ENCODE measurements at regions not wholly inside any gene's neighbourhood (a gene's known extent, or its start where the extent isn't known, plus 50 kb on each side); places are given as distances from the start of the nearest gene placed in this dataset.

DNA sequence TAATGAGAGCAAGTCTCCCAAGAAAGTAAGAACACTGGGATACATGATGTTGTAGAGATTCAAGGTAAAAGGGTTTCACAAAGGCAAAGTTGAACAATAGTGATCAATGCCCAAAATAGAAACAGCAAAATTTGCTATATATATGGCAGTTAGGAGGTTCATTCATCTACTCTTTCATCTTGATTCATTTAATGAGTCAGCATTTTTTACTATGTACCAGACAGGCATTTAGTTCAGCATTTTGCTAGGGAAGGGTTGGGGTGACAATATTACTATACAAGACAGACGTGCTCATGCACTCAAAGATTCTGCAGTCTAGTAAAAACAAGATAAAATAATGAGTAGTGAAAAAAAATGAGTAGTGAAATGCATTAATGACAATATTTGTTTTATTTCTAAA is 264.9 kb upstream of the LMO3 start:
- Histone ChIP-seq H3K27ac (no peak overlapping the region), H3K9me3 (peaks cover 0 to 5% of the 10 kb centered on the region in 2 donors), H3K27me3 (no peaks in the 10 kb centered on the region), H3K4me1 (no peaks in the 10 kb centered on the region), H3K36me3 (no peaks in the 10 kb centered on the region), H3K4me3 (no peak overlapping the region)
- DNase-seq (ENCODE audit: low spot score) = no peak
- TF ChIP-seq, protein P1, sequence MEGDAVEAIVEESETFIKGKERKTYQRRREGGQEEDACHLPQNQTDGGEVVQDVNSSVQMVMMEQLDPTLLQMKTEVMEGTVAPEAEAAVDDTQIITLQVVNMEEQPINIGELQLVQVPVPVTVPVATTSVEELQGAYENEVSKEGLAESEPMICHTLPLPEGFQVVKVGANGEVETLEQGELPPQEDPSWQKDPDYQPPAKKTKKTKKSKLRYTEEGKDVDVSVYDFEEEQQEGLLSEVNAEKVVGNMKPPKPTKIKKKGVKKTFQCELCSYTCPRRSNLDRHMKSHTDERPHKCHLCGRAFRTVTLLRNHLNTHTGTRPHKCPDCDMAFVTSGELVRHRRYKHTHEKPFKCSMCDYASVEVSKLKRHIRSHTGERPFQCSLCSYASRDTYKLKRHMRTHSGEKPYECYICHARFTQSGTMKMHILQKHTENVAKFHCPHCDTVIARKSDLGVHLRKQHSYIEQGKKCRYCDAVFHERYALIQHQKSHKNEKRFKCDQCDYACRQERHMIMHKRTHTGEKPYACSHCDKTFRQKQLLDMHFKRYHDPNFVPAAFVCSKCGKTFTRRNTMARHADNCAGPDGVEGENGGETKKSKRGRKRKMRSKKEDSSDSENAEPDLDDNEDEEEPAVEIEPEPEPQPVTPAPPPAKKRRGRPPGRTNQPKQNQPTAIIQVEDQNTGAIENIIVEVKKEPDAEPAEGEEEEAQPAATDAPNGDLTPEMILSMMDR (IDR thresholded peaks at IDR 0.05) = no peak

DNA sequence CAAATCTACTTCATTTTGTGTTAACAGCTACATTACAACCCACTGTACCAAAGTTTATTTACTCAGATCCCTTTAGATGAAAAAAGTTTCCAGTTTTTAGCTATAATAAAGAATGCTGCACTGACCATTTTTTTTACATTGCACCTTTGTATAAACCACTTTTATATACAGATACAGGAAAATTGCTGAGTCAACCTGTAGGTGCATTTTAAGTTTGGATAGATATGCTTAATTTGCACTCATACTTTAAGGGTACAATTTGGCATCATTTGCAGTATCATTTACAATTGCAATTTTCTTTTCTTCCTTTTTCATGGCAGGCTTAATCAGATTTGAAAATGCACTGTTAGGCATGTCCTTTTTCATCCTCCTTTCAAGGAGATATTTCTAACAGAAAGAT is 257.8 kb upstream of the LMO3 start:
- no peak for DNase-seq (ENCODE audit: low spot score)
- H3K9me3 ChIP-seq = no peaks in the 10 kb centered on the region
- TF ChIP-seq, protein P1 (IDR thresholded peaks at IDR 0.05) = no peak
- no peaks in the 10 kb centered on the region for H3K4me1 ChIP-seq
- no peak overlapping the region for H3K27ac ChIP-seq
- no peak overlapping the region for H3K4me3 ChIP-seq
- H3K36me3 ChIP-seq = no peaks in the 10 kb centered on the region
- no peaks in the 10 kb centered on the region for H3K27me3 ChIP-seq

DNA sequence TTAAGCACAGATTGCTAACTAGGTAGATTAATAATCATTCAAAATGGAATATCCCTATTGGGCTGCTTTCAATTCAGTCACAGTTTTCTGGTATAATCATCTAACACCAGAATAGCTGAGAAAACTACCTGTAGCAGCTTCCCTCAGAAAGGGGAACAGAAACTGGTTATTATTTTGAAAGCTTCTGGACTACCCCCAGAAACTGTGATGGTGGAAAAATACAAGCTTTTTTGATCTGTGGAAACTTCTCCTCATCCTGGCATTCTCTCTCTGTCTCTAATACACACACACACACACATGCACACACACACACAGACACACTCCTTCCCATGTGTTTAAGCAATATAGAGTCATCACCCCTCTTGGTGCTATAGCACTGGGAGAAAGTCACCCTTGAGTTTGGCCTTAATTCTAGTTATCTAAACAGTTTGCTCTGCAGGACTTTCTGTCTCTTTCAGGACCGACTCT is 251.5 kb upstream of the LMO3 start:
- no peaks in the 10 kb centered on the region for H3K9me3 ChIP-seq
- H3K27me3 ChIP-seq = no peaks in the 10 kb centered on the region
- H3K4me1 ChIP-seq = no peaks in the 10 kb centered on the region
- H3K4me3 ChIP-seq = no peak overlapping the region
- DNase-seq (ENCODE audit: low spot score) = no peak
- H3K36me3 ChIP-seq = no peaks in the 10 kb centered on the region
- no peak overlapping the region for H3K27ac ChIP-seq
- TF ChIP-seq, protein P1 (IDR thresholded peaks at IDR 0.05) = no peak

DNA sequence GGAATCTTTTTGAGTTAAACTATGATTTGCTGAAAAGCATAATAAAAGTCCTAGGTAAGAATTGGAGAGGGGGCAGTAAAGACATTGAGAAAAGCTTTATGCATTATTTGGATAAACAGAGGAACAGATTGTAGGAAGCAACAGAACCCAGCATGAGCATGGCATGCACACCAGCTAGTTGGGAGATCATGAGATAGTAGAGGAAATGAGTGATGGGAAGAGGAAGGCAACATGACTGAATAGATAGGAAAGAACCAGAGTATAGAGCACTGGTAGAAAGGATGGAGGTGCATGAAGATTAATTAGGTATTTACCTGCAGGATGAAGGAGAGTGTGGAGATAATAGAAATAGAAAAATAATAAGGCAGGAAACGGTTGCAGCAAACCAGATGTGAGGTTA is 248.5 kb upstream of the LMO3 start:
- TF ChIP-seq, protein P1 (IDR thresholded peaks at IDR 0.05) = no peak

DNA sequence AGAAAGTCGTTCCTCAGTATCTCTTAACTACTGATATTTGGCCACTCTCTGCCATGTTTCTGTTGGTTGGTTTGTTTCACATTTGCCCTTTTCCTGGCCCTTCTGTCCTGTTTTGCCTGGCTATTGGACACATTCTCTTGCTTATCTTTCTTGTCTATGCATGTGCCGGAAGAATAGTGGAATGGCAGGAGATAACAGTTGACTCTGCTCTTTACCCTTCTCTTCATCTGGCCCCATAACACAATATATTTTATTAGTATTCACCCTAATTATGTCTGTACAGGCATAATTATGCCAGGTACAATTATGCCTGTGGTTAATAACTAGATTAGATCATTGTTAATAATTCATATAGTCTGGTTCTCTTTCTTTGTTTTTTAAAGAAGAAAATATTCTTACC is 243.5 kb upstream of the LMO3 start:
- TF ChIP-seq, protein P1 (IDR thresholded peaks at IDR 0.05) = no peak
- Histone ChIP-seq H3K4me3 (no peak overlapping the region), H3K9me3 (no peaks in the 10 kb centered on the region), H3K27ac (no peak overlapping the region), H3K36me3 (no peaks in the 10 kb centered on the region), H3K27me3 (no peaks in the 10 kb centered on the region), H3K4me1 (no peaks in the 10 kb centered on the region)
- no peak for DNase-seq (ENCODE audit: low spot score)

More for the DNA sequence above, 248.5 kb upstream of the LMO3 start:
- Histone ChIP-seq H3K9me3 (no peaks in the 10 kb centered on the region), H3K4me3 (no peak overlapping the region), H3K27ac (no peak overlapping the region), H3K4me1 (no peaks in the 10 kb centered on the region), H3K27me3 (no peaks in the 10 kb centered on the region), H3K36me3 (no peaks in the 10 kb centered on the region)
- DNase-seq (ENCODE audit: low spot score) = no peak

DNA sequence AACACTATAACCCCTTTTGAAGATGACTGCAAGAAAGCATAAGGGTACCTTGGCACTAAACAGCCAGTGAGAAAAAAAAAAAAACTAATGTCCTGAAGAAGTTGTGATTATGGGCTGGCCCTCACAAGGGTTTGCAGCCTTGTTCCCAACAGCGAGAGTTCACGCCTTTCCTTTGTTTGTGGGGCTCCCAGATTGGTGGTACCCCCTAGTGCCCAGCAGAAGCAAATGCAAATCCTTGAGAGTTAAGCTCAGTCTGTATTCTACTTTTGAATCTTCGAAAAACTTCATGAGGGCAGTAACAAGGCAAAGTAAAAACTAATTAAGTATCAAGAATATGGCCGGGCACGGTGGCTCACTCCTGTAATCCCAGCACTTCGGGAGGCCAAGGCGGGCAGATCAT is 238.9 kb upstream of the LMO3 start:
- no peaks in the 10 kb centered on the region for H3K4me1 ChIP-seq
- TF ChIP-seq, protein P1 (IDR thresholded peaks at IDR 0.05) = no peak

More for the DNA sequence above, 238.9 kb upstream of the LMO3 start:
- no peaks in the 10 kb centered on the region for H3K27me3 ChIP-seq
- no peaks in the 10 kb centered on the region for H3K36me3 ChIP-seq
- no peak overlapping the region for H3K27ac ChIP-seq
- no peaks in the 10 kb centered on the region for H3K9me3 ChIP-seq
- H3K4me3 ChIP-seq = no peak overlapping the region
- no peak for DNase-seq (ENCODE audit: low spot score)
